GM23248 (cell line): ENCODE measurements at regions not wholly inside any gene's neighbourhood (a gene's known extent, or its start where the extent isn't known, plus 50 kb on each side); places are given as distances from the start of the nearest gene placed in this dataset.

Source experiments
- DNase-seq: peaks from one replicate; pipeline ENCODE4 v3.0.0-alpha.2; 2015
- H2AFZ ChIP-seq: fragments of 200-600 bp; sonication (generic); 2 replicates; pipeline ENCODE4 v1.6.1; 2016; ENCODE audit warnings: antibody characterized with exemption
- H3F3A ChIP-seq: fragments of 200-600 bp; sonication (generic); 2 replicates; pipeline ENCODE4 v1.6.1; 2016; ENCODE audit warnings: mild to moderate bottlenecking, antibody characterized with exemption, mixed run types; ENCODE audit not compliant: insufficient read depth
- H3K27ac ChIP-seq: fragments of 200-600 bp; sonication (generic); 2 replicates; pipeline ENCODE4 v1.5.1; 2016; ENCODE audit warnings: mild to moderate bottlenecking
- H3K27me3 ChIP-seq: fragments of 200-600 bp; sonication (generic); replicated peaks from 2 replicates; pipeline ENCODE4 v1.6.1; 2016; ENCODE audit warnings: mild to moderate bottlenecking; ENCODE audit not compliant: insufficient read depth
- H3K36me3 ChIP-seq: fragments of 200-600 bp; sonication (generic); 2 replicates; pipeline ENCODE4 v1.6.1; 2016; ENCODE audit warnings: low read depth, mild to moderate bottlenecking
- H3K4me1 ChIP-seq: fragments of 200-600 bp; sonication (generic); 2 replicates; pipeline ENCODE4 v1.6.1; 2016; ENCODE audit warnings: mild to moderate bottlenecking; ENCODE audit not compliant: insufficient read depth
- H3K4me2 ChIP-seq: fragments of 200-600 bp; sonication (generic); one replicate; pipeline ENCODE4 v1.6.1; 2016; ENCODE audit warnings: mild to moderate bottlenecking; ENCODE audit not compliant: unreplicated experiment
- H3K4me3 ChIP-seq: fragments of 200-600 bp; sonication (generic); 2 replicates; pipeline ENCODE4 v1.5.1; 2016; ENCODE audit warnings: mild to moderate bottlenecking
- H3K79me2 ChIP-seq: fragments of 200-600 bp; sonication (generic); 2 replicates; pipeline ENCODE4 v1.6.1; 2016; ENCODE audit warnings: mild to moderate bottlenecking; ENCODE audit not compliant: insufficient read depth
- H3K9ac ChIP-seq: fragments of 200-600 bp; sonication (generic); 2 replicates; pipeline ENCODE4 v1.6.1; 2016; ENCODE audit warnings: mild to moderate bottlenecking
- H3K9me2 ChIP-seq: fragments of 200-600 bp; sonication (generic); 2 replicates; pipeline ENCODE4 v1.6.1; 2016; ENCODE audit warnings: mixed run types, mild to moderate bottlenecking, moderate library complexity; ENCODE audit not compliant: insufficient read depth
- H3K9me3 ChIP-seq: fragments of 200-600 bp; sonication (generic); one replicate; pipeline ENCODE4 v1.6.1; 2017; ENCODE audit warnings: low read depth
- H4K20me1 ChIP-seq: fragments of 200-600 bp; sonication (generic); 2 replicates; pipeline ENCODE4 v1.6.0; 2016; ENCODE audit not compliant: insufficient read depth
- EZH2 ChIP-seq: fragments of 200-600 bp; sonication (generic); IDR thresholded peaks from 2 replicates; pipeline ENCODE4 v1.6.1; 2018; ENCODE audit warnings: antibody characterized with exemption, mild to moderate bottlenecking; ENCODE audit not compliant: insufficient read depth, poor library complexity, severe bottlenecking
- EZH2phosphoT487 ChIP-seq: fragments of 200-600 bp; sonication (generic); IDR thresholded peaks from 2 replicates; pipeline ENCODE4 v1.6.1; 2018; ENCODE audit warnings: antibody characterized with exemption, moderate library complexity, mild to moderate bottlenecking, low read depth; ENCODE audit not compliant: insufficient read depth
- WGBS, 2 experiments: methylation state at CpG; one replicate each; pipeline ENCODE4 v1.1.6; 2015 to 2017; ENCODE audit warnings: low lambda C conversion rate in 2 of 2, low coverage in 1 of 2; ENCODE audit errors: missing lambda C conversion rate in 2 of 2; 5-methylcytosine and 5-hydroxymethylcytosine counted together
- in situ Hi-C: fragments of 300-500 bp; cut with MboI; formaldehyde crosslinking; loops from 2 replicates; pipeline ENCODE4 v1.15.0; 2020

DNA sequence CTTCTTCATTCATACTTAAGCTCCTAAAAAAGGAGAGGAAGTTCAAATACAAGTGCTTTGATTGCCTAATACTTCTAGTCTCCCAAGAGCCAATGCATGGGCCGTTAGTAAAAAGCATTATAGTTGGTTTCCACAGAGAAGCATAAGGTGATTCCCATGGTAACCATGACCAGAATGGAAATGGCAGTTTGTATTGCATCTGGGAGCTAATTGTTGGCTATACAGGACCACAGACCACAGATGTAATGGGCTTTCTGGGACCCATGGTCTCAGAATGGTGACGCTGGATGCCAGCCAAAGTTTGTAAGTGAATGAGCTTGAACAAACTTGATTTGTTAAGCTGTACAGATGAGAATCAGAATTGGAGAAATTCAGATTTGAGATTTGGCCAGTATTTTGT is 333.9 kb upstream of the C11orf87 start:
- in situ Hi-C loops = no loop called here
- TF ChIP-seq EZH2 (no peak), EZH2phosphoT487 (no peak)
- peaks cover 12% of the 10 kb centered on the region; the same call in 1 of the 2 replicates for H3K4me1 ChIP-seq

DNA sequence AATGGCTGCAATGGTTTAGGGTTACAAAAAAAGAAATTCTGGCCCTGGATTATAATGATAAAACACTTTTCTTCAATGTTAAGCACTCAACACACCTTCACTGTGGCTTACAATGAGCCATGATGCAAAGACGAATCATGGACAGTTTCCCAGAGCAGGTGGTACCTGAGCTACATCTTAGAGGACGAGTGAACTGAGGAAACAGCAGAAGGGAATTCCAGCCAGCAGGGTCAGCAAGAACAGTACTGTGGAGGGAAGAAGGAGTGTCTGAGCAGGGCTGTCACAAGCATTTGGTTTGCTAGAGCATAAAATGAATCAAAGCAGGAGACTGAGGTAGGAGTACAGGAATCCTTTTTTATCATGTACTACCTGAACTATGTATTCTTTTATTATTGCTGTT is 332.8 kb upstream of the C11orf87 start:
- in situ Hi-C loops = no loop called here
- Histone ChIP-seq H3K36me3 (no peaks in the 10 kb centered on the region), H3F3A (no peaks in the 10 kb centered on the region), H3K4me2 (no peak overlapping the region), H3K79me2 (no peaks in the 10 kb centered on the region), H3K27ac (no peak overlapping the region), H3K4me3 (no peak overlapping the region), H3K9ac (no peak overlapping the region), H3K4me1 (peaks cover 12% of the 10 kb centered on the region; the same call in 1 of the 2 replicates), H3K27me3 (no peaks in the 10 kb centered on the region), H3K9me3 (no peaks in the 10 kb centered on the region), H3K9me2 (no peaks in the 10 kb centered on the region), H4K20me1 (no peaks in the 10 kb centered on the region), H2AFZ (peak overlapping the region; percentile 26; the same call in 1 of the 2 replicates)
- 92 to 94% methylated on average over 2 of the region's 2 CpGs for WGBS, 2 experiments
- no peak for DNase-seq
- TF ChIP-seq EZH2phosphoT487 = no peak
- no peak for TF ChIP-seq EZH2

More for the DNA sequence above, 333.9 kb upstream of the C11orf87 start:
- Histone ChIP-seq H3K79me2 (no peaks in the 10 kb centered on the region), H3K4me2 (no peak overlapping the region), H3K27me3 (no peaks in the 10 kb centered on the region), H3F3A (no peaks in the 10 kb centered on the region), H3K9me3 (no peaks in the 10 kb centered on the region), H4K20me1 (no peaks in the 10 kb centered on the region), H3K9ac (no peak overlapping the region), H3K9me2 (no peaks in the 10 kb centered on the region), H3K27ac (no peak overlapping the region), H3K36me3 (no peaks in the 10 kb centered on the region), H3K4me3 (no peak overlapping the region), H2AFZ (no peak overlapping the region)
- DNase-seq = no peak
- WGBS, 2 experiments = 97% methylated on average over 2 of the region's 2 CpGs

DNA sequence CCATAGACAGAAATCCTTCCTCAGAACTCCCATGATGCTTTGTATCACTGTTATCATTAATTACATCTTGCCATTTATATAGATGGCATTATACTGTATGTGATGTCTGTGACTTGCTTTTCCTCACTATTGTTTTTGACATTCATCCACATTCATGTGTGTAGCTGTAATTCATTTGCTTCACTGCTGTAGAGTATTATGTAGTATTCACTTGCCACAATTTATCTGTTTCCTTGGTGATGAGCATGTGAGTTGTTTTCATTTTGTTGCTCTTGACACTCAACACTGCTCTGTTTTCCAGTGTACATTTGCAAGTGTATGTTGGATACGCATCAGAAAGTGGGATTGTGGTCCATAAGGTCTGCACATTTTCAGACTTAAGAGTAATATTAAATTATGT is 328.6 kb upstream of the C11orf87 start:
- no peak overlapping the region for H3K4me3 ChIP-seq
- H3K27me3 ChIP-seq = no peaks in the 10 kb centered on the region
- WGBS, 2 experiments = 89 to 100% methylated on average over 1 of the region's 1 CpG
- no peaks in the 10 kb centered on the region for H3K9me3 ChIP-seq
- H3K4me1 ChIP-seq = 0 out of 2 replicates have a peak, but pooled peaks cover 4% of the 10 kb centered on the region
- no peaks in the 10 kb centered on the region for H3K79me2 ChIP-seq
- H3K36me3 ChIP-seq = no peaks in the 10 kb centered on the region
- H3K9ac ChIP-seq = no peak overlapping the region
- TF ChIP-seq EZH2 (no peak), EZH2phosphoT487 (no peak)
- no peak overlapping the region for H3K27ac ChIP-seq
- no peaks in the 10 kb centered on the region for H3K9me2 ChIP-seq
- in situ Hi-C loops = no loop called here
- H3K4me2 ChIP-seq = no peak overlapping the region
- no peak for DNase-seq
- no peaks in the 10 kb centered on the region for H3F3A ChIP-seq
- no peaks in the 10 kb centered on the region for H4K20me1 ChIP-seq
- no peak overlapping the region for H2AFZ ChIP-seq

DNA sequence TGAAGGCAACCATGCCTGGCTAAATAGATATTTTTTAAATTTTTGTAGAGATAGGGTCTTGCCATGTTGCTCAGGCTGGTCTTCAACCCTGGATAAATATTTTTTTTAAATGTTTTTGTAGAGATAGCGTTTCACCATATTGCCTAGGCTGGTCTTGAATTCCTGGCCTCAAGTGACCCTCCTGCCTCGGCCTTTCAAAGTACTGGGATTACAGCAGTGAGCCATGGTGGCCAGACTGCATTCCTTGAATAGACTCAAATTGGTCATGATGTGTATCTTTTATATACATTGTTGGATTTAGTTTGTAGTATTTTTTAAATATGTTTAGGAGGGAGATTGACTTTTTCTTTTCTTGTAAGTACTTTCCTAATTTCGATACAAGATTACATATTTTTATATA is 325.7 kb upstream of the C11orf87 start:
- H3K4me2 ChIP-seq = no peak overlapping the region
- no peak overlapping the region for H3K4me3 ChIP-seq
- H3K79me2 ChIP-seq = no peaks in the 10 kb centered on the region
- H3K9ac ChIP-seq = no peak overlapping the region
- H3K27ac ChIP-seq = no peak overlapping the region
- H3F3A ChIP-seq = no peaks in the 10 kb centered on the region
- H2AFZ ChIP-seq = no peak overlapping the region
- TF ChIP-seq EZH2phosphoT487 = no peak
- TF ChIP-seq EZH2 = no peak
- no peaks in the 10 kb centered on the region for H3K36me3 ChIP-seq
- no peak for DNase-seq
- H4K20me1 ChIP-seq = no peaks in the 10 kb centered on the region
- H3K27me3 ChIP-seq = no peaks in the 10 kb centered on the region
- 87 to 88% methylated on average over 3 of the region's 3 CpGs for WGBS, 2 experiments
- in situ Hi-C loops = no loop called here
- no peaks in the 10 kb centered on the region for H3K4me1 ChIP-seq
- no peaks in the 10 kb centered on the region for H3K9me3 ChIP-seq
- H3K9me2 ChIP-seq = no peaks in the 10 kb centered on the region
